IMR-90 (cell line): ENCODE measurements at regions not wholly inside any gene's neighbourhood (a gene's known extent, or its start where the extent isn't known, plus 50 kb on each side); places are given as distances from the start of the nearest gene placed in this dataset.

ENCODE experiments used
- ATAC-seq: fragments of 200-7000 bp; cut with Tn5 transposase; 2 replicates; pipeline ENCODE4 v1.9.1; 2020; ENCODE audit warnings: low read depth, mild to moderate bottlenecking, moderate library complexity
- BruUV-seq: library from RNA; stranded (reverse); fragments of 400-500 nt; replicated peaks from 2 replicates; lab custom pipeline; 2021; lab: Mats Ljungman, UMichigan
- CTCF ChIA-PET: fragments of 300-600 bp; formaldehyde crosslinking; extraction: SDS; loops from one replicate; lab custom pipeline; 2021; ENCODE audit warnings: antibody characterized with exemption; lab: Yijun Ruan, JAX
- POLR2A ChIA-PET: fragments of 300-600 bp; sonication (Branson Sonifier 250); formaldehyde crosslinking; loops from one replicate; lab custom pipeline; 2022; ENCODE audit warnings: antibody characterized with exemption; ENCODE audit not compliant: unreplicated experiment; lab: Charles Lee
- DNase-seq: peaks from one replicate; pipeline ENCODE4 v3.0.0; 2013
- H2AFZ ChIP-seq: replicated peaks from 2 replicates; pipeline ENCODE3; 2013; ENCODE audit warnings: low read length, mild to moderate bottlenecking; ENCODE audit not compliant: poor library complexity
- H2AK5ac ChIP-seq: 2 replicates; pipeline ENCODE4 v1.6.1; 2013; ENCODE audit warnings: low read depth, low read length, inconsistent platforms
- H2AK9ac ChIP-seq: replicated peaks from 2 replicates; pipeline ENCODE3; 2013; ENCODE audit warnings: mild to moderate bottlenecking, low read depth, low read length, moderate library complexity; ENCODE audit not compliant: poor library complexity
- H2BK120ac ChIP-seq: 2 replicates; pipeline ENCODE4 v1.6.1; 2013; ENCODE audit warnings: low read depth, low read length, inconsistent platforms
- H2BK15ac ChIP-seq: 3 replicates; pipeline ENCODE4 v1.6.1; 2013; ENCODE audit warnings: low read depth, low read length, inconsistent platforms
- H2BK20ac ChIP-seq: 2 replicates; pipeline ENCODE4 v1.6.1; 2013; ENCODE audit warnings: low read depth, mild to moderate bottlenecking, inconsistent platforms, low read length, moderate library complexity
- H2BK5ac ChIP-seq: 2 replicates; pipeline ENCODE4 v1.6.1; 2013; ENCODE audit warnings: mild to moderate bottlenecking, low read depth, low read length, inconsistent platforms; ENCODE audit not compliant: poor library complexity, severe bottlenecking
- H3K14ac ChIP-seq: replicated peaks from 2 replicates; pipeline ENCODE4 v1.6.1; 2013; ENCODE audit warnings: low read depth, low read length, inconsistent platforms
- H3K18ac ChIP-seq: 2 replicates; pipeline ENCODE4 v1.6.1; 2013; ENCODE audit warnings: low read depth, low read length, control low read depth
- H3K23ac ChIP-seq: 2 replicates; pipeline ENCODE4 v1.6.1; 2013; ENCODE audit warnings: low read depth, low read length, inconsistent platforms
- H3K27ac ChIP-seq: 2 replicates; pipeline ENCODE4 v1.5.1; 2013; ENCODE audit warnings: mild to moderate bottlenecking, control low read depth, low read length; ENCODE audit not compliant: insufficient read depth
- H3K27me3 ChIP-seq: 2 replicates; pipeline ENCODE4 v1.6.1; 2013; ENCODE audit warnings: low read length; ENCODE audit not compliant: control insufficient read depth, insufficient read depth
- H3K36me3 ChIP-seq: 2 replicates; pipeline ENCODE4 v1.6.1; 2013; ENCODE audit warnings: low read length, mixed read lengths; ENCODE audit not compliant: control insufficient read depth, insufficient read depth
- H3K4ac ChIP-seq: 2 replicates; pipeline ENCODE4 v1.6.1; 2013; ENCODE audit warnings: low read depth, low read length, inconsistent platforms
- H3K4me1 ChIP-seq: 2 replicates; pipeline ENCODE4 v1.6.1; 2013; ENCODE audit warnings: low read length, mixed read lengths; ENCODE audit not compliant: control insufficient read depth, insufficient read depth
- H3K4me2 ChIP-seq: 2 replicates; pipeline ENCODE4 v1.6.1; 2013; ENCODE audit warnings: low read depth, mild to moderate bottlenecking, control low read depth, low read length, moderate library complexity
- H3K4me3 ChIP-seq: 2 replicates; pipeline ENCODE4 v1.5.1; 2013; ENCODE audit warnings: low read depth, mild to moderate bottlenecking, control low read depth, low read length, moderate library complexity; ENCODE audit not compliant: insufficient read depth
- H3K56ac ChIP-seq: 2 replicates; pipeline ENCODE4 v1.6.1; 2013; ENCODE audit warnings: low read length, inconsistent platforms; ENCODE audit not compliant: insufficient read depth; ENCODE audit errors: extremely low read depth
- H3K79me1 ChIP-seq, 2 experiments: 2 replicates each; pipeline ENCODE4 v1.6.1; 2013; ENCODE audit warnings: low read length in 2 of 2, inconsistent platforms in 1 of 2, low read depth in 1 of 2
- H3K9ac ChIP-seq: 2 replicates; pipeline ENCODE4 v1.6.1; 2013; ENCODE audit warnings: low read depth, low read length, control low read depth
- H3K9me1 ChIP-seq: 2 replicates; pipeline ENCODE4 v1.6.1; 2013; ENCODE audit warnings: low read length, inconsistent platforms; ENCODE audit not compliant: insufficient read depth
- H3K9me3 ChIP-seq: 2 replicates; pipeline ENCODE4 v1.6.1; 2013; ENCODE audit warnings: low read length; ENCODE audit not compliant: control insufficient read depth, insufficient read depth
- H4K20me1 ChIP-seq: 2 replicates; pipeline ENCODE4 v1.6.1; 2013; ENCODE audit warnings: low read length, inconsistent platforms; ENCODE audit not compliant: insufficient read depth
- H4K5ac ChIP-seq: 2 replicates; pipeline ENCODE4 v1.6.1; 2013; ENCODE audit warnings: mild to moderate bottlenecking, low read depth, low read length, control low read depth
- H4K8ac ChIP-seq, 2 experiments: 2 replicates each; pipeline ENCODE4 v1.6.1; 2013; ENCODE audit warnings: low read depth in 2 of 2, low read length in 2 of 2, control low read depth in 1 of 2, inconsistent platforms in 1 of 2
- H4K91ac ChIP-seq: 2 replicates; pipeline ENCODE4 v1.6.1; 2013; ENCODE audit warnings: low read depth, low read length, inconsistent platforms; ENCODE audit not compliant: insufficient read depth
- BHLHE40 ChIP-seq: fragments of 150-350 bp; IDR thresholded peaks from 2 replicates; pipeline ENCODE4 v1.6.1; 2016; ENCODE audit warnings: mild to moderate bottlenecking, low read depth, low read length
- CEBPB ChIP-seq: IDR thresholded peaks from 2 replicates; pipeline ENCODE4 v1.6.1; 2012; ENCODE audit warnings: low read depth, low read length, improper control_type of control experiment
- CHD1 ChIP-seq: IDR thresholded peaks from 2 replicates; pipeline ENCODE4 v1.6.1; 2012; ENCODE audit warnings: low read depth, low read length, improper control_type of control experiment
- CTCF ChIP-seq: conservative IDR thresholded peaks from 2 replicates; pipeline ENCODE4 v1.5.1; 2012; ENCODE audit warnings: mild to moderate bottlenecking, low read depth, low read length, improper control_type of control experiment
- ELK1 ChIP-seq: fragments of 150-350 bp; IDR thresholded peaks from 2 replicates; pipeline ENCODE4 v1.6.1; 2016; ENCODE audit warnings: low read depth, mild to moderate bottlenecking, low read length, moderate library complexity, borderline replicate concordance
- FOS ChIP-seq: fragments of 150-350 bp; IDR thresholded peaks from 2 replicates; pipeline ENCODE4 v1.6.1; 2016; ENCODE audit warnings: low read depth, low read length
- MAFK ChIP-seq: IDR thresholded peaks from 2 replicates; pipeline ENCODE4 v1.6.1; 2012; ENCODE audit warnings: low read depth, low read length, improper control_type of control experiment
- MAZ ChIP-seq: IDR thresholded peaks from 2 replicates; pipeline ENCODE4 v1.6.1; 2012; ENCODE audit warnings: low read depth, mild to moderate bottlenecking, low read length, improper control_type of control experiment, moderate library complexity, borderline replicate concordance
- MXI1 ChIP-seq: IDR thresholded peaks from 2 replicates; pipeline ENCODE4 v1.6.1; 2012; ENCODE audit warnings: low read depth, mild to moderate bottlenecking, low read length, moderate library complexity, borderline replicate concordance
- NFE2L2 ChIP-seq: fragments of 150-350 bp; IDR thresholded peaks from 2 replicates; pipeline ENCODE4 v1.6.1; 2016; ENCODE audit warnings: low read depth, mild to moderate bottlenecking, low read length
- POLR2A ChIP-seq: IDR thresholded peaks from 2 replicates; pipeline ENCODE4 v1.6.1; 2012; ENCODE audit warnings: mild to moderate bottlenecking, low read depth, low read length
- RAD21 ChIP-seq: IDR thresholded peaks from 2 replicates; pipeline ENCODE4 v1.6.1; 2012; ENCODE audit warnings: low read length, improper control_type of control experiment
- RCOR1 ChIP-seq: IDR thresholded peaks from 2 replicates; pipeline ENCODE4 v1.6.1; 2012; ENCODE audit warnings: mild to moderate bottlenecking, low read length, improper control_type of control experiment; ENCODE audit not compliant: insufficient replicate concordance
- RFX5 ChIP-seq: IDR thresholded peaks from 2 replicates; pipeline ENCODE4 v1.8.0; 2012; ENCODE audit warnings: low read depth, mild to moderate bottlenecking, low read length, moderate library complexity
- SMC3 ChIP-seq: fragments of 150-350 bp; IDR thresholded peaks from 2 replicates; pipeline ENCODE4 v1.6.1; 2016; ENCODE audit warnings: low read depth, mild to moderate bottlenecking, antibody characterized with exemption, low read length, moderate library complexity
- USF2 ChIP-seq: fragments of 150-350 bp; IDR thresholded peaks from 2 replicates; pipeline ENCODE4 v1.6.1; 2017; ENCODE audit warnings: mild to moderate bottlenecking, antibody characterized with exemption, low read length, low read depth
- WGBS, 2 experiments: methylation state at CpG; one replicate each; pipeline versions ENCODE4 v1.1.5 to v1.1.7; 2013; ENCODE audit warnings: missing lambda C conversion rate in 2 of 2; ENCODE audit not compliant: insufficient read length in 1 of 2; ENCODE audit errors: extremely low coverage in 2 of 2; 5-methylcytosine and 5-hydroxymethylcytosine counted together
- dilution Hi-C: fragments of 300-500 bp; cut with HindIII; formaldehyde crosslinking; loops from one replicate; pipeline ENCODE4 v1.14.3; 2018; ENCODE audit warnings: low sequenced_read_pairs; ENCODE audit not compliant: unreplicated experiment
- in situ Hi-C: fragments of 300-500 bp; cut with MboI; formaldehyde crosslinking; loops from 3 replicates; pipeline ENCODE4 v1.14.3; 2019; ENCODE audit warnings: low sequenced_read_pairs, inconsistent platforms, mixed read lengths
- intact Hi-C: fragments of 100-400 bp; cut with micrococcal nuclease; formaldehyde crosslinking; loops from 2 replicates; pipeline ENCODE4 v1.10.0; 2022

GRCh38 chr1:60791226-60791625, 291.1 kb upstream of the NFIA start:
- H2BK5ac ChIP-seq = no peak overlapping the region
- no TSS peak for BruUV-seq
- in situ Hi-C loops (no loop called here), dilution Hi-C loops (no loop called here), intact Hi-C loops (no loop called here)
- H4K20me1 ChIP-seq = no peaks in the 10 kb centered on the region
- ATAC-seq (no peak), DNase-seq (no peak)
- TF ChIP-seq NFE2L2 = no peak
- no peak for TF ChIP-seq ELK1
- no peak for TF ChIP-seq RFX5
- TF ChIP-seq CTCF = no peak
- TF ChIP-seq RAD21 = no peak
- TF ChIP-seq CHD1 = no peak
- no peak for TF ChIP-seq MAZ
- no peak for TF ChIP-seq FOS
- no peak for TF ChIP-seq RCOR1
- no peak for TF ChIP-seq MAFK
- no peak for TF ChIP-seq MXI1
- no peak for TF ChIP-seq CEBPB
- TF ChIP-seq POLR2A = no peak
- TF ChIP-seq BHLHE40 = no peak
- TF ChIP-seq SMC3 = no peak
- no peak for TF ChIP-seq USF2
- no peaks in the 10 kb centered on the region for H3K36me3 ChIP-seq
- H3K4me3 ChIP-seq = no peak overlapping the region
- POLR2A ChIA-PET = no interaction called here
- H2AK5ac ChIP-seq = no peak overlapping the region
- H3K4ac ChIP-seq = no peak overlapping the region
- H2AK9ac ChIP-seq = no peak overlapping the region
- no peak overlapping the region for H4K91ac ChIP-seq
- H2BK20ac ChIP-seq = no peak overlapping the region
- no peak overlapping the region for H3K14ac ChIP-seq
- H3K4me2 ChIP-seq = no peak overlapping the region
- H3K4me1 ChIP-seq = no peaks in the 10 kb centered on the region
- H3K23ac ChIP-seq = no peak overlapping the region
- H2AFZ ChIP-seq = no peak overlapping the region
- H3K27ac ChIP-seq = no peak overlapping the region
- H3K9me3 ChIP-seq = peaks cover 2% of the 10 kb centered on the region; the same call in 1 of the 2 replicates
- CTCF ChIA-PET = no interaction called here
- WGBS, 2 experiments = no CpG with 5 or more reads among the region's 5 CpGs
- no peak overlapping the region for H3K18ac ChIP-seq
- no peak overlapping the region for H3K9ac ChIP-seq
- no peak overlapping the region for H3K56ac ChIP-seq
- no peaks in the 10 kb centered on the region for H3K27me3 ChIP-seq
- H4K5ac ChIP-seq = no peak overlapping the region
- H2BK15ac ChIP-seq = no peak overlapping the region
- H2BK120ac ChIP-seq = no peak overlapping the region
- H3K79me1 ChIP-seq = no peaks in the 10 kb centered on the region
- H3K9me1 ChIP-seq = no peaks in the 10 kb centered on the region
- no peak overlapping the region for H4K8ac ChIP-seq
